DND-41 (cell line): ENCODE measurements at regions not wholly inside any gene's neighbourhood (a gene's known extent, or its start where the extent isn't known, plus 50 kb on each side); places are given as distances from the start of the nearest gene placed in this dataset.

Source experiments
- EZH2 ChIP-seq: IDR thresholded peaks from 3 replicates; pipeline ENCODE4 v1.6.1; 2012; ENCODE audit warnings: borderline replicate concordance, low read depth, mild to moderate bottlenecking, moderate library complexity, low read length, inconsistent platforms; ENCODE audit not compliant: severe bottlenecking
- TF ChIP-seq, protein P1 (sequence below): IDR thresholded peaks from 2 replicates; pipeline ENCODE4 v1.5.1; 2012; ENCODE audit warnings: borderline replicate concordance, low read length, moderate library complexity, mild to moderate bottlenecking; ENCODE audit not compliant: poor library complexity, severe bottlenecking; ENCODE audit errors: extremely low read depth

DNA sequence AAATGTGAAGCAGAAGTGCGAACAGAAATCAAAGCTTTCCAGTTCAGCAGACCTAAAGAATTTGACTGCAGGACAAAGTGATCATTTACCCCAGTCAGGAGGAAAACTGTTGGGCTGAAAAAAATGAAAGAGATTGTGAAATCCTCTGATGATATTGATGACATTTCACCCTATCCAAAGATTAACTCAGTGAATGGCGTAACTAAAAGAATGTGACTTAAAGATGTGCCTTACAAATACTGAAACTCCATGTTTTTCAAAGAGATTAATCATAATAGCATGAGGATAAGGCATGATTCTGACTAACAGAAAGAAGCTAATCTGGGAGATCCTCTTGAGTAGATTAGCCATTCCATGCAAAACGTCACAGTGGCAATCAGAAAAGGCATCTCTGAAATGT is 225.6 kb downstream of the DUSP6 start:
- TF ChIP-seq, protein P1, sequence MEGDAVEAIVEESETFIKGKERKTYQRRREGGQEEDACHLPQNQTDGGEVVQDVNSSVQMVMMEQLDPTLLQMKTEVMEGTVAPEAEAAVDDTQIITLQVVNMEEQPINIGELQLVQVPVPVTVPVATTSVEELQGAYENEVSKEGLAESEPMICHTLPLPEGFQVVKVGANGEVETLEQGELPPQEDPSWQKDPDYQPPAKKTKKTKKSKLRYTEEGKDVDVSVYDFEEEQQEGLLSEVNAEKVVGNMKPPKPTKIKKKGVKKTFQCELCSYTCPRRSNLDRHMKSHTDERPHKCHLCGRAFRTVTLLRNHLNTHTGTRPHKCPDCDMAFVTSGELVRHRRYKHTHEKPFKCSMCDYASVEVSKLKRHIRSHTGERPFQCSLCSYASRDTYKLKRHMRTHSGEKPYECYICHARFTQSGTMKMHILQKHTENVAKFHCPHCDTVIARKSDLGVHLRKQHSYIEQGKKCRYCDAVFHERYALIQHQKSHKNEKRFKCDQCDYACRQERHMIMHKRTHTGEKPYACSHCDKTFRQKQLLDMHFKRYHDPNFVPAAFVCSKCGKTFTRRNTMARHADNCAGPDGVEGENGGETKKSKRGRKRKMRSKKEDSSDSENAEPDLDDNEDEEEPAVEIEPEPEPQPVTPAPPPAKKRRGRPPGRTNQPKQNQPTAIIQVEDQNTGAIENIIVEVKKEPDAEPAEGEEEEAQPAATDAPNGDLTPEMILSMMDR: no peak
- no peak for TF ChIP-seq EZH2
